ENCODE measurements at regions not wholly inside any gene's neighbourhood (a gene's known extent, or its start where the extent isn't known, plus 50 kb on each side); places are given as distances from the start of the nearest gene placed in this dataset.

GRCh38 chr2:106584304-106584954 lies 97.3 kb downstream of the CD8B2 start (continued):
- TF ChIP-seq CTCF (IDR thresholded peaks at IDR 0.05 in 2 of 3, conservative IDR thresholded peaks at IDR 0.05 in 1 of 3; ENCODE audit: borderline replicate concordance in 1 of 3, insufficient read depth in 1 of 3, low read depth in 2 of 3, low read length in 2 of 3), result no peak
- TF ChIP-seq SIN3A (IDR thresholded peaks at IDR 0.05; ENCODE audit: low read depth), result no peak
- TF ChIP-seq CEBPB (IDR thresholded peaks at IDR 0.05; ENCODE audit: low read depth), result no peak

- H3K27ac ChIP-seq (ENCODE audit: low read depth, low read length), result no peak overlapping the region
- no peak overlapping the region for H3K4me2 ChIP-seq (ENCODE audit: low read length)
- no peak overlapping the region for H2AFZ ChIP-seq (ENCODE audit: low read depth, low read length, poor library complexity, severe bottlenecking)
- intact Hi-C loops (cut with micrococcal nuclease), result no loop called here
- BruUV-seq (replicated peaks), result no TSS peak
- ATAC-seq (peak; percentile 75), DNase-seq (ENCODE audit: low read depth, low spot score) (no peak)
- H3K79me2 ChIP-seq (ENCODE audit: insufficient read depth, low read length), result no peaks in the 10 kb centered on the region
- POLR2A ChIA-PET, result no interaction called here
- 0 out of 2 replicates have a peak, but pooled peaks cover 4% of the 10 kb centered on the region for H3K27me3 ChIP-seq (ENCODE audit: insufficient read depth, low read length)
- no peak overlapping the region for H3K9ac ChIP-seq (ENCODE audit: low read length)
- no peaks in the 10 kb centered on the region for H3K9me2 ChIP-seq (ENCODE audit: insufficient read depth)
- H3K36me3 ChIP-seq (ENCODE audit: control insufficient read depth in 1 of 2, insufficient read depth in 2 of 2, low read length in 2 of 2), result no peaks in the 10 kb centered on the region
- H3K4me1 ChIP-seq (ENCODE audit: control insufficient read depth in 1 of 2, insufficient read depth in 2 of 2, low read length in 2 of 2), result no peaks in the 10 kb centered on the region
- H4K20me1 ChIP-seq (ENCODE audit: insufficient read depth), result no peaks in the 10 kb centered on the region
- peak in 2 of 3 experiments; percentile 57 to 62; a peak in 4 of 6 replicates for TF ChIP-seq CTCF (IDR thresholded peaks at IDR 0.05 in 2 of 3, conservative IDR thresholded peaks at IDR 0.05 in 1 of 3; ENCODE audit: borderline replicate concordance in 1 of 3, insufficient read depth in 1 of 3, low read depth in 2 of 3, low read length in 2 of 3)
- TF ChIP-seq EGR1 (IDR thresholded peaks at IDR 0.05; ENCODE audit: low read depth), result no peak
- CTCF ChIA-PET, result no interaction called here
- no peak overlapping the region for H3K4me3 ChIP-seq (replicated peaks in 1 of 2; ENCODE audit: low read depth in 1 of 2, low read length in 2 of 2)
- no peaks in the 10 kb centered on the region for H3K9me3 ChIP-seq (ENCODE audit: control insufficient read depth in 1 of 2, insufficient read depth in 1 of 2, low read depth in 1 of 2, low read length in 2 of 2)
- RAD21 ChIA-PET (ENCODE audit: low non-redundant PET in 1 of 2, low total read pairs in 2 of 2, uncharacterized antibody in 2 of 2, unreplicated experiment in 2 of 2), result no interaction called here
These were observed 109.7 kb downstream of the CD8B2 start for GRCh38 chr2:106596844-106597243.

Data from HCT116 (cell line).